GM08714 (cell line): ENCODE measurements at regions not wholly inside any gene's neighbourhood (a gene's known extent, or its start where the extent isn't known, plus 50 kb on each side); places are given as distances from the start of the nearest gene placed in this dataset.

ENCODE experiments used
- H3K4me3 ChIP-seq: fragments of 200-500 bp; sonication (Bioruptor generic); 2 replicates; pipeline ENCODE4 v1.5.1; 2014; ENCODE audit warnings: mild to moderate bottlenecking, low read length, inconsistent platforms
- ZNF274 ChIP-seq: IDR thresholded peaks from 2 replicates; pipeline ENCODE4 v1.6.1; 2012; ENCODE audit warnings: mild to moderate bottlenecking, low read depth, low read length

- no peak overlapping the region for H3K4me3 ChIP-seq
- no peak for TF ChIP-seq ZNF274
Observed at GRCh38 chr2:142323206-142323605, 192.4 kb upstream of the LRP1B start.

GRCh38 chr2:142321706-142322280 lies 191.0 kb upstream of the LRP1B start:
- no peak overlapping the region for H3K4me3 ChIP-seq
- TF ChIP-seq ZNF274 = no peak

GRCh38 chr2:142320067-142320466 lies 189.3 kb upstream of the LRP1B start:
- TF ChIP-seq ZNF274 = no peak

GRCh38 chr2:142316049-142316448 lies 185.2 kb upstream of the LRP1B start:
- no peak for TF ChIP-seq ZNF274
- H3K4me3 ChIP-seq = no peak overlapping the region

More at GRCh38 chr2:142320067-142320466, 189.3 kb upstream of the LRP1B start:
- H3K4me3 ChIP-seq = no peak overlapping the region

GRCh38 chr2:142315346-142315745 lies 184.5 kb upstream of the LRP1B start:
- no peak overlapping the region for H3K4me3 ChIP-seq
- TF ChIP-seq ZNF274 = no peak

GRCh38 chr2:142314164-142314563 lies 183.3 kb upstream of the LRP1B start:
- H3K4me3 ChIP-seq = no peak overlapping the region
- TF ChIP-seq ZNF274 = no peak

GRCh38 chr2:142310530-142310929 lies 179.7 kb upstream of the LRP1B start:
- TF ChIP-seq ZNF274 = no peak
- H3K4me3 ChIP-seq = no peak overlapping the region

- no peak overlapping the region for H3K4me3 ChIP-seq
- TF ChIP-seq ZNF274 = no peak
Observed at GRCh38 chr2:142308744-142309143, 177.9 kb upstream of the LRP1B start.

- H3K4me3 ChIP-seq = no peak overlapping the region
- TF ChIP-seq ZNF274 = no peak
Observed at GRCh38 chr2:142307616-142308115, 176.8 kb upstream of the LRP1B start.

- TF ChIP-seq ZNF274 = no peak
- H3K4me3 ChIP-seq = no peak overlapping the region
Observed at GRCh38 chr2:142307086-142307485, 176.3 kb upstream of the LRP1B start.

GRCh38 chr2:142306131-142306530 lies 175.3 kb upstream of the LRP1B start:
- no peak for TF ChIP-seq ZNF274
- H3K4me3 ChIP-seq = no peak overlapping the region

- TF ChIP-seq ZNF274 = no peak
Observed at GRCh38 chr2:142300517-142300916, 169.7 kb upstream of the LRP1B start.

GRCh38 chr2:142299021-142299420 lies 168.2 kb upstream of the LRP1B start:
- TF ChIP-seq ZNF274 = no peak

More at GRCh38 chr2:142300517-142300916, 169.7 kb upstream of the LRP1B start:
- H3K4me3 ChIP-seq = no peak overlapping the region

GRCh38 chr2:142294225-142294624 lies 163.4 kb upstream of the LRP1B start:
- TF ChIP-seq ZNF274 = no peak
- no peak overlapping the region for H3K4me3 ChIP-seq

More at GRCh38 chr2:142299021-142299420, 168.2 kb upstream of the LRP1B start:
- H3K4me3 ChIP-seq = no peak overlapping the region

GRCh38 chr2:142291969-142292368 lies 161.2 kb upstream of the LRP1B start:
- TF ChIP-seq ZNF274 = no peak
- H3K4me3 ChIP-seq = no peak overlapping the region

- no peak for TF ChIP-seq ZNF274
- H3K4me3 ChIP-seq = no peak overlapping the region
Observed at GRCh38 chr2:142290931-142291330, 160.1 kb upstream of the LRP1B start.
